ENCODE measurements at regions not wholly inside any gene's neighbourhood (a gene's known extent, or its start where the extent isn't known, plus 50 kb on each side); places are given as distances from the start of the nearest gene placed in this dataset.

- DNase-seq, result no peak
Measured at GRCh38 chr11:122311216-122311755, 195.3 kb upstream of the BLID start.

- DNase-seq, result no peak
Measured at GRCh38 chr11:122310766-122311165, 194.8 kb upstream of the BLID start.

GRCh38 chr11:122309262-122309925 lies 193.4 kb upstream of the BLID start:
- no peak for DNase-seq

GRCh38 chr11:122308226-122308625 lies 192.2 kb upstream of the BLID start:
- no peak for DNase-seq

GRCh38 chr11:122307476-122308035 lies 191.5 kb upstream of the BLID start:
- no peak for DNase-seq

- DNase-seq, result no peak
Measured at GRCh38 chr11:122306831-122307391, 190.9 kb upstream of the BLID start.

- DNase-seq, result no peak
Measured at GRCh38 chr11:122305426-122306320, 189.7 kb upstream of the BLID start.

GRCh38 chr11:122304973-122305372 lies 189.0 kb upstream of the BLID start:
- DNase-seq, result no peak

- no peak for DNase-seq
Measured at GRCh38 chr11:122304306-122304705, 188.3 kb upstream of the BLID start.

GRCh38 chr11:122294041-122294440 lies 178.0 kb upstream of the BLID start:
- DNase-seq, result no peak

GRCh38 chr11:122293296-122294023 lies 177.4 kb upstream of the BLID start:
- no peak for DNase-seq

GRCh38 chr11:122287401-122287800 lies 171.4 kb upstream of the BLID start:
- DNase-seq, result no peak

GRCh38 chr11:122285070-122285988 lies 169.3 kb upstream of the BLID start:
- DNase-seq, result no peak

- no peak for DNase-seq
Measured at GRCh38 chr11:122280870-122281269, 164.9 kb upstream of the BLID start.

- no peak for DNase-seq
Measured at GRCh38 chr11:122279194-122279593, 163.2 kb upstream of the BLID start.

GRCh38 chr11:122277493-122277892 lies 161.5 kb upstream of the BLID start:
- DNase-seq, result no peak

GRCh38 chr11:122276221-122276620 lies 160.2 kb upstream of the BLID start:
- no peak for DNase-seq

GRCh38 chr11:122275508-122275907 lies 159.5 kb upstream of the BLID start:
- no peak for DNase-seq

- DNase-seq, result no peak
Measured at GRCh38 chr11:122273476-122274191, 157.6 kb upstream of the BLID start.

GRCh38 chr11:122271745-122272144 lies 155.7 kb upstream of the BLID start:
- DNase-seq, result no peak

GRCh38 chr11:122271137-122271536 lies 155.1 kb upstream of the BLID start:
- no peak for DNase-seq

Measured in NCI-H446 (cell line).